Suprapubic skin (tissue), 4 donors: ENCODE measurements at regions not wholly inside any gene's neighbourhood (a gene's known extent, or its start where the extent isn't known, plus 50 kb on each side); places are given as distances from the start of the nearest gene placed in this dataset.

Source experiments
- DNase-seq, 2 donors: peaks; one replicate each; pipeline ENCODE4 v3.0.0-alpha.2; 2019; ENCODE audit warnings: low spot score in 2 of 2
- H3K27ac ChIP-seq: fragments of 200-600 bp; sonication (generic); one replicate; pipeline ENCODE4 v1.5.1; 2019
- H3K27me3 ChIP-seq: fragments of 200-600 bp; sonication (generic); one replicate; pipeline ENCODE4 v1.5.1; 2019
- H3K36me3 ChIP-seq: fragments of 200-600 bp; sonication (generic); one replicate; pipeline ENCODE4 v1.5.1; 2019
- H3K4me1 ChIP-seq: fragments of 200-600 bp; sonication (generic); one replicate; pipeline ENCODE4 v1.5.1; 2019
- H3K4me3 ChIP-seq: fragments of 200-600 bp; sonication (generic); one replicate; pipeline ENCODE4 v1.5.1; 2019; ENCODE audit warnings: mild to moderate bottlenecking
- H3K9me3 ChIP-seq: fragments of 200-600 bp; sonication (generic); one replicate; pipeline ENCODE4 v1.5.1; 2019
- CTCF ChIP-seq, 2 donors: fragments of 200-600 bp in 1 of 2; fragments of 450-650 bp in 1 of 2; sonication (generic) in 1 of 2; IDR thresholded peaks; one replicate each; pipeline ENCODE4 v1.5.1; 2016 to 2019; ENCODE audit warnings: antibody characterized with exemption in 2 of 2, mild to moderate bottlenecking in 1 of 2, moderate library complexity in 1 of 2
- EP300 ChIP-seq: sonication (generic); formaldehyde crosslinking; IDR thresholded peaks from one replicate; pipeline ENCODE4 v1.6.1; 2017; ENCODE audit warnings: antibody characterized with exemption
- POLR2A ChIP-seq, 2 donors: fragments of 450-650 bp; IDR thresholded peaks; one replicate each; pipeline ENCODE4 v1.6.1; 2017; ENCODE audit warnings: antibody characterized with exemption in 2 of 2, mild to moderate bottlenecking in 2 of 2, moderate library complexity in 2 of 2
- POLR2AphosphoS5 ChIP-seq, 3 donors: sonication (generic); formaldehyde crosslinking; IDR thresholded peaks; one replicate each; pipeline ENCODE4 v1.6.1; 2017; ENCODE audit warnings: antibody characterized with exemption in 3 of 3
- WGBS: methylation state at CpG from one replicate; pipeline ENCODE4 v1.1.5; 2018; 5-methylcytosine and 5-hydroxymethylcytosine counted together

- no peak overlapping the region for H3K4me3 ChIP-seq
- TF ChIP-seq CTCF (IDR thresholded peaks at IDR 0.05) (no peak), POLR2AphosphoS5 (IDR thresholded peaks at IDR 0.05) (no peak), EP300 (no peak), POLR2A (IDR thresholded peaks at IDR 0.05) (no peak)
- H3K4me1 ChIP-seq, result peaks cover 12% of the 10 kb centered on the region
- no peak overlapping the region for H3K27ac ChIP-seq
- DNase-seq, result no peak
- 81% methylated on average over 29 of the region's 30 CpGs for WGBS
- H3K27me3 ChIP-seq, result peaks cover 86% of the 10 kb centered on the region
- H3K9me3 ChIP-seq, result peaks cover under 1% of the 10 kb centered on the region
- H3K36me3 ChIP-seq, result no peaks in the 10 kb centered on the region
These were observed 348.1 kb downstream of the FOXL1 start for GRCh38 chr16:86926181-86927094.

- Histone ChIP-seq H3K27ac (no peak overlapping the region), H3K4me1 (peaks cover 17% of the 10 kb centered on the region), H3K4me3 (no peak overlapping the region), H3K27me3 (peaks cover 87% of the 10 kb centered on the region), H3K9me3 (no peaks in the 10 kb centered on the region), H3K36me3 (no peaks in the 10 kb centered on the region)
- TF ChIP-seq EP300 (no peak), CTCF (IDR thresholded peaks at IDR 0.05) (no peak), POLR2AphosphoS5 (IDR thresholded peaks at IDR 0.05) (no peak), POLR2A (IDR thresholded peaks at IDR 0.05) (no peak)
- no peak for DNase-seq
- 90% methylated on average over 3 of the region's 3 CpGs for WGBS
These were observed 349.4 kb downstream of the FOXL1 start for GRCh38 chr16:86927699-86928098.

GRCh38 chr16:86928523-86929011, 350.2 kb downstream of the FOXL1 start:
- Histone ChIP-seq H3K4me3 (no peak overlapping the region), H3K36me3 (no peaks in the 10 kb centered on the region), H3K9me3 (no peaks in the 10 kb centered on the region), H3K27ac (no peak overlapping the region), H3K4me1 (peaks cover 17% of the 10 kb centered on the region), H3K27me3 (peaks cover 95% of the 10 kb centered on the region)
- 42% methylated on average over 9 of the region's 9 CpGs for WGBS
- no peak for DNase-seq
- TF ChIP-seq EP300 (no peak), POLR2AphosphoS5 (IDR thresholded peaks at IDR 0.05) (no peak), CTCF (IDR thresholded peaks at IDR 0.05) (no peak), POLR2A (IDR thresholded peaks at IDR 0.05) (no peak)

- Histone ChIP-seq H3K36me3 (no peaks in the 10 kb centered on the region), H3K4me3 (no peak overlapping the region), H3K27me3 (peaks cover 92% of the 10 kb centered on the region), H3K4me1 (peaks cover 17% of the 10 kb centered on the region), H3K9me3 (no peaks in the 10 kb centered on the region), H3K27ac (no peak overlapping the region)
- TF ChIP-seq CTCF (IDR thresholded peaks at IDR 0.05), result no peak
- TF ChIP-seq POLR2AphosphoS5 (IDR thresholded peaks at IDR 0.05), result no peak
- no peak for TF ChIP-seq EP300
- TF ChIP-seq POLR2A (IDR thresholded peaks at IDR 0.05), result no peak
- DNase-seq, result no peak
- WGBS, result 17% methylated on average over 34 of the region's 45 CpGs
These were observed 350.9 kb downstream of the FOXL1 start for GRCh38 chr16:86929057-86929871.

GRCh38 chr16:86930001-86930400, 351.7 kb downstream of the FOXL1 start:
- no peak for DNase-seq
- H3K27me3 ChIP-seq, result peaks cover 93% of the 10 kb centered on the region
- 70% methylated on average over 8 of the region's 8 CpGs for WGBS
- H3K36me3 ChIP-seq, result no peaks in the 10 kb centered on the region
- TF ChIP-seq POLR2AphosphoS5 (IDR thresholded peaks at IDR 0.05) (no peak), POLR2A (IDR thresholded peaks at IDR 0.05) (no peak), EP300 (no peak), CTCF (IDR thresholded peaks at IDR 0.05) (no peak)
- H3K4me3 ChIP-seq, result no peak overlapping the region
- H3K4me1 ChIP-seq, result peaks cover 17% of the 10 kb centered on the region
- no peaks in the 10 kb centered on the region for H3K9me3 ChIP-seq
- H3K27ac ChIP-seq, result no peak overlapping the region
